Posterior cingulate gyrus (tissue), 11 donors: ENCODE measurements at regions not wholly inside any gene's neighbourhood (a gene's known extent, or its start where the extent isn't known, plus 50 kb on each side); places are given as distances from the start of the nearest gene placed in this dataset.
"Not testable (repeated sequence)": the region's sequence is repeated elsewhere in the genome, so short reads cannot be mapped to it uniquely, and the experiment has no call there.

Experiments
- DNase-seq, 10 donors: peaks; one replicate each; pipeline versions ENCODE4 v3.0.0 to v3.0.0-alpha.2; 2020 to 2021; ENCODE audit warnings: mixed read lengths in 3 of 10
- intact Hi-C: fragments of 100-400 bp; cut with DNase I; formaldehyde crosslinking; loops from one replicate; pipeline ENCODE4 v1.15.1; 2023

DNA sequence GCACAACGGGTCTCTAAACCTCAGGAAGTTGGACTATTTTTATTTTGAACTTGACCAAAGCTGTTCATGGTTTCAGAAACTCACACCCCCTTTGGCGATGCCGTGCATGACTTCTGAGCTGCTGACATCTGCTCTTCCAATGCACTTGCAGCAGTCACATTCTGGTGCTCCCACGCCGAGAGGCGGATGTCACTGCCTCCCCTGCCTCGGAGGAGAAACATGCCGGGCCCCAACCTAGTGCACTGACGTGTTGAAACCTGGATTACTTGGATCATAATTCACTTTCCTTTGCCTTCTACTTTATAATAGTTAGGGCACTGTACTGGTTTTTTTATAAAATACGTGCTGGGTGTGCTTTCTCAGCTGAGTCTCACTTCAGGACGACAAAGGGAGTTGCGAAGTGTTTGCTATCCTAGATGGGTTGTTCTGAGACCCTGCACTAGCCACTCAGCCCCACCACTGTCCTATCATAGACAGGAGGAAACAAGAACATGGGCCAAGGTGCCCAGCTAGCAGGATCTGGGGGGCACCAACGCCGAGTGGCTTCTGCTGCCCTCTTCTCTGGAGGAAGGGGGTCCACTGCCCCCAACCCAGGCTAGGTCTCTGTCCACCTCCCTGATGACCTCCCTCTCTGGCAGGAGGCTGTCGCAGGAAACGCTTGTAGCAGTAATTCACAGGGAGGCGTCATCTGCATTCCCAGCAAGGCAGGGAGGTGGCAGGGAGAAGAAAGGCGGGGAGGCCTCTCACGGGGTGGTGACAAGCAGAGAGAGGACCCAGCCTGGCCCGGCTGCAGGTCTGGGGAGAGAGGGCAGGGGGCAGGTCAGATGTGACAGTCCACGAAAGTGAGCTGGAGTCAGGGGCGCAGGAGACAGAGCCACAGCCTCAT, 158.8 kb upstream of the IQSEC1 start:
- DNase-seq, result peak in 1 of 10 donors; percentile 85
- intact Hi-C loops, result no loop called here

- DNase-seq, result peak in 2 of 10 donors; percentile 8 to 52
- intact Hi-C loops, result no loop called here
These were observed 156.2 kb upstream of the IQSEC1 start for GRCh38 chr3:13229273-13229949.

DNA sequence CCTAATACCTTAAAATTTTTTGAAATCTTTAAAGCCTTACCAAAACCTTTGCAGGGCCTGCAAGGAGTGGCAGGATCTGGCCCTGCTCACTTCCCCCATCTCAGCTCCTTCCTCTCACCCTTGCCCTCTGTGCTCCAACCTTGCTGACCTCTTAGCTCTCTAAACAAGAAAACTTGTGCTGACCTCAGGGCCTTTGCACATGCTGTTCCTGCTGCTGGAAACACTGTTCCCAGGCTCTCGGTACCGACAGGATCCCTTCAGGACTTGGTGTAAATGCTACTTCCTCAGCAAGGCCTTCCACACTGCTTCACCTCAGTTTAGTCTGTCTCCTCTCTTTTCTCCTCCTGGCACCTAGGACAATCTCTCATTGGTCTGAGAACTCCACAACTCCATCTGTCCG, 155.4 kb upstream of the IQSEC1 start:
- no peak for DNase-seq
- intact Hi-C loops, result no loop called here

DNA sequence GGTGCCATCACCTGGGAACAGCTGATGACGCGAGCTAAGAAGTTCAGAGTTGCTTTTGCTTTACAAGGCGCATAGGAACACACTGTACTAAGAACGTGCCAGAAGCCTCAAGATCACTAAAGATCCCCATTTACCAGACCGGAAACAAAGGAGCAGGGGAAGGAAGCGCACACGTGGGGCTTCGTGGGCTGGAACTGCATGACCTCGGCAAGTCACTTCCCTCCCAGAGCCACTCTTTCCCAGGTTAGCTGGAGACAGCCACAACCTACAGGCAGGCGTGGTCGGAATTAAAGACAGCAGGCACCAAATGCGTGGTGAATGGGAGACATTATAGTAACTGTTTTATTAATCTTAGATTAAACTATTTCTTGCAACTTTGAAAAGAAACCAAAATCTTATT, 154.9 kb upstream of the IQSEC1 start:
- DNase-seq, result peak in 1 of 10 donors; percentile 28
- intact Hi-C loops, result not testable (repeated sequence)

GRCh38 chr3:13227315-13228165, 154.3 kb upstream of the IQSEC1 start:
- DNase-seq, result peak in 2 of 10 donors; percentile 10 to 62
- intact Hi-C loops, result no loop called here

GRCh38 chr3:13224967-13225366, 151.7 kb upstream of the IQSEC1 start:
- no peak for DNase-seq
- intact Hi-C loops, result no loop called here

- peak in 2 of 10 donors; percentile 28 to 77 for DNase-seq
- intact Hi-C loops, result no loop called here
These were observed 150.5 kb upstream of the IQSEC1 start for GRCh38 chr3:13223574-13224237.

GRCh38 chr3:13222891-13223573, 149.8 kb upstream of the IQSEC1 start:
- peak in 2 of 10 donors; percentile 12 to 62 for DNase-seq
- intact Hi-C loops, result no loop called here

DNA sequence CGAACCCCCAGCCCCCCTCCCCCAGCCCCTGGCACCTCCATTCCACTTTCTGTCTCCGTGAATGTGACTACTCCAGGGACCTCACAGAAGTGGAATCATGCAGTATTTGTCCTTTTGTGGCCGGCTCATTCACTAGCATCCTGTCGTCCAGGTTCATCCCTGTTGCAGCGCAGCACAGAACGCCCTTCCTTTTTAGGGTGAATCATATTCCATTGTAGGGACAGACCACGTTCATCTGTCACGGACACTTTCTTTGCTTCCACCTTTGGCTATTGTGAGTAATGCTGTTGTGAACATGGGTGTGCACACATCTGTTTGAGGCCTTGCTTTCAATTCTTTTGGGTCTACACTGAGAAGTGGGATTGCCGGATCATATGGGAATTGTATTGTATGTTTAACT, 148.9 kb upstream of the IQSEC1 start:
- intact Hi-C loops, result no loop called here
- no peak for DNase-seq

- peak in 2 of 10 donors; percentile 5 to 63 for DNase-seq
- intact Hi-C loops, result no loop called here
These were observed 148.3 kb upstream of the IQSEC1 start for GRCh38 chr3:13221491-13222061.

GRCh38 chr3:13220991-13221390, 147.8 kb upstream of the IQSEC1 start:
- intact Hi-C loops, result no loop called here
- peak in 1 of 10 donors; percentile 61 for DNase-seq

GRCh38 chr3:13219902-13220296, 146.7 kb upstream of the IQSEC1 start:
- intact Hi-C loops, result no loop called here
- DNase-seq, result peak in 3 of 10 donors; percentile 8 to 52 (median 48)

- intact Hi-C loops, result no loop called here
- peak in 4 of 10 donors; percentile 29 to 86 (median 58) for DNase-seq
These were observed 146.1 kb upstream of the IQSEC1 start for GRCh38 chr3:13219077-13219901.

DNA sequence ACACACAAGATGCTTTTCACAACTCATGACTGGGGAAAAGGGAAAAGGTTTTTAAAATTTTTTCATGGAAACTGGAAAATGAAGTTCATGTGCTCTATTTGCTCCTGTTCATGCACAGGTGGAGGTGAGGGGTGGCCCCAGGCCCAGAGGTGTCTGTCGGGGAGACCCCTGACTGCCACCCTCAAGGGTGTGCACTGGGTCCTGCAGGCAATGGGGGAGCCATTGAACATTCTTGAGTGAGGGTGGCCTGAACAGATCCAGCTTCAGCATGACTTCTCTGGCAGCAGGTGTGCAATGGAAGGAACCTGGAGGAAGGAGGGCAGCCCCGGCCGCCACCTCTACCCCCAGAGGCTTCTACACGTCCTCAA, 145.3 kb upstream of the IQSEC1 start:
- intact Hi-C loops, result no loop called here
- DNase-seq, result peak in 2 of 10 donors; percentile 54 to 79

- intact Hi-C loops, result no loop called here
- peak in 3 of 10 donors; percentile 27 to 73 (median 45) for DNase-seq
These were observed 144.7 kb upstream of the IQSEC1 start for GRCh38 chr3:13217736-13218540.

DNA sequence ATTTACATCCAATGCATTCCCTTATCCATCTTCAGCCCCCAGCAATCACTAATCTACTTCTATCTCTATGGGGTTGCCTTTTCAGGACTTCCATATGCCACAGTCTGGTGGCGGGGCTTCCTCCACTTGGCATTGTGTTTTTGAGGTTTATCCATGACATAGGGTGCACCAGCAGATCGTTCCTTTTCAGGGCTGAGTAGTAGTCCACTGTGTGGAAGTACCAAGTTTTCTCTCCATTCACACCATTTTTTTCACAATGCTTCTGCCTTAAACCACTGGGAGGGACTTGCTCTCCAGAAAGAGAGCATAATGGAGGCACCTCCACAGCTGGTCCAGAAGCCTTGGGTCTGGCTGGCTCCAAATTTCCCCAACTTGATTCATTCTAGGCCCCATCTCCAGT, 144.0 kb upstream of the IQSEC1 start:
- peak in 1 of 10 donors; percentile 9 for DNase-seq
- intact Hi-C loops, result no loop called here

DNA sequence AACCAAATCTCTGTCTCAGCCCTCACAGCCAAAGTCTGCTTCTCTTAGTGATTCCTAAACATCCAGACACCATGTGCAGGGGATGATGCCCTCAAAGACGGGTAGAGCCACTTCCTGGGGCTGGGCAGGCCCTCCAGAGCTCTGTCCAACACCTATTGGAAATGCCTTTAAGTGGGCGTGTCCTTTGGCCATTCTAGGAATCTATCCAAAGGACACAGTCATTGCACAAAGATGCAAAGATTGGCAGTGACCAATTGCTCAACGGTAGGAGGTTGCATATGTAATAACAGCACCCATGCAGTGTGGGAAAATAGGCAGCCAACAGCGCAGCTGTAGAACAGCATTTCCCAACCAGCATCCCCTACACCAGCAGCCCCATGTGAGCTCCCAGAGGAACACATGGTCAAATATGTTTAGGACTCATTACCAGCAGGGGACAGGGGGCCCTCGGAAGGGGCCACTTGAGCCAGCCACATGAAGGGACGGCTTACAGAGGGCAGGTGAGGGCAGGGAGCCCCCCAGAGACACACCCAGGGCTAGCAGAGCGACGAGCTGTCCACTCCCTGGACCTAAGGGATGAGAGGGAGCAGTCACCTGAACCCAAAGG, 142.8 kb upstream of the IQSEC1 start:
- peak in 3 of 10 donors; percentile 22 to 53 (median 34) for DNase-seq
- intact Hi-C loops, result no loop called here
